Kidney (tissue), 13 donors: ENCODE measurements at regions not wholly inside any gene's neighbourhood (a gene's known extent, or its start where the extent isn't known, plus 50 kb on each side); places are given as distances from the start of the nearest gene placed in this dataset.

Source experiments
- DNase-seq, 5 donors: peaks; one replicate each; pipeline ENCODE4 v3.0.0-alpha.2; 2013 to 2020
- FAIRE-seq: peaks from 2 replicates; lab custom pipeline; 2012; peaks lifted over from hg19 to GRCh38; lab: Jason Lieb, UNC
- H3K27ac ChIP-seq, 2 donors: one replicate each; pipeline ENCODE4 v1.7.0; 2013; ENCODE audit warnings: low read depth in 2 of 2, low read length in 2 of 2, inconsistent platforms in 1 of 2
- H3K27me3 ChIP-seq: one replicate; pipeline ENCODE4 v1.7.1; 2013; ENCODE audit warnings: low read length, inconsistent platforms; ENCODE audit not compliant: control insufficient read depth, insufficient read depth
- H3K36me3 ChIP-seq, 3 donors: one replicate each; pipeline versions ENCODE4 v1.7.0 to v1.7.1; 2013; ENCODE audit warnings: low read length in 3 of 3, control low read depth in 1 of 3, inconsistent platforms in 1 of 3; ENCODE audit not compliant: insufficient read depth in 3 of 3, control insufficient read depth in 2 of 3
- H3K4me1 ChIP-seq, 3 donors: one replicate each; pipeline versions ENCODE4 v1.7.0 to v1.7.1; 2013; ENCODE audit warnings: low read length in 3 of 3, inconsistent platforms in 1 of 3, low read depth in 1 of 3; ENCODE audit not compliant: control insufficient read depth in 2 of 3, insufficient read depth in 2 of 3
- H3K4me3 ChIP-seq, 3 donors: one replicate each; pipeline versions ENCODE4 v1.7.0 to v1.8.1; 2013; ENCODE audit warnings: low read length in 3 of 3, control low read depth in 1 of 3, inconsistent platforms in 1 of 3
- H3K9ac ChIP-seq, 3 donors: one replicate each; pipeline versions ENCODE4 v1.7.0 to v1.7.1; 2013; ENCODE audit warnings: low read length in 3 of 3, control low read depth in 1 of 3, inconsistent platforms in 1 of 3
- H3K9me3 ChIP-seq, 3 donors: one replicate each; pipeline versions ENCODE4 v1.7.0 to v1.7.1; 2013; ENCODE audit warnings: low read length in 3 of 3, control low read depth in 1 of 3, inconsistent platforms in 1 of 3; ENCODE audit not compliant: control insufficient read depth in 2 of 3, insufficient read depth in 1 of 3
- CTCF ChIP-seq: IDR thresholded peaks from 3 replicates; pipeline ENCODE4 v1.5.1; 2012; ENCODE audit warnings: mild to moderate bottlenecking, moderate library complexity, borderline replicate concordance; ENCODE audit not compliant: insufficient read depth; ENCODE audit errors: extremely low read depth
- intact Hi-C: fragments of 100-400 bp; cut with DNase I; formaldehyde crosslinking; loops from one replicate; pipeline ENCODE4 v1.11.1; 2022
- donor health status: control.
- donor health status: control.
- donor health status: control.
- donor health status: control.
- donor health status: control.
- donor health status: DM: yes; HTN: yes; CAD: no.
- donor health status: Normal renal cell carcinoma (clear cell type).

DNA sequence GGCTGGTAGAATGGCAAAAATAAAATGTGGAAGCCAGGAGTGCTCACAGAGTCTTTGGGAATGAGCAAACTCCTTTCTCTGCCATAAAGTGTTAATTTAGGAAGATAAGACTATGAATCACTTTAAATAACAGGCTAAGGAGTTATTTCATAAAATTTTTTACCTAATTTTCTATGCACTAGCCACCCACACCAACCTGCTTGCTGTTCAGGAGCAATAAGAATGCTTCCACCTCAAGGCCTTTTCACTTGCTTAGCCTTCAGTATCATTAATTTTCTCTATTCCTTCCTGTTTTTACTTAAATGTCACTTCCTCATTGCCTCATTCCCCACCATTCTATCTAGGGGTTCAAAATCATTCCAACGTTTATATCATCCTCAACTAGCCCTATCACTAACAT lies 326.8 kb downstream of the CCER1 start:
- H3K27ac ChIP-seq: no peak overlapping the region
- intact Hi-C loops: no loop called here
- no peaks in the 10 kb centered on the region for H3K4me1 ChIP-seq
- H3K9me3 ChIP-seq: no peaks in the 10 kb centered on the region
- H3K36me3 ChIP-seq: no peaks in the 10 kb centered on the region
- no peak overlapping the region for H3K4me3 ChIP-seq
- H3K9ac ChIP-seq: no peak overlapping the region
- no peak for DNase-seq
- no peaks in the 10 kb centered on the region for H3K27me3 ChIP-seq
- no peak for FAIRE-seq
- no peak for TF ChIP-seq CTCF

GRCh38 chr12:90627180-90627896 lies 327.6 kb downstream of the CCER1 start:
- Histone ChIP-seq H3K36me3 (no peaks in the 10 kb centered on the region), H3K4me1 (no peaks in the 10 kb centered on the region), H3K9me3 (no peaks in the 10 kb centered on the region), H3K4me3 (no peak overlapping the region), H3K27ac (no peak overlapping the region), H3K27me3 (no peaks in the 10 kb centered on the region), H3K9ac (no peak overlapping the region)
- no peak for TF ChIP-seq CTCF
- DNase-seq: no peak
- no peak for FAIRE-seq
- intact Hi-C loops: no loop called here

- FAIRE-seq: no peak
- Histone ChIP-seq H3K4me3 (no peak overlapping the region), H3K4me1 (no peaks in the 10 kb centered on the region), H3K9me3 (no peaks in the 10 kb centered on the region), H3K27ac (no peak overlapping the region), H3K9ac (no peak overlapping the region), H3K27me3 (no peaks in the 10 kb centered on the region), H3K36me3 (no peaks in the 10 kb centered on the region)
- DNase-seq: no peak
- intact Hi-C loops: no loop called here
- no peak for TF ChIP-seq CTCF
These were observed 332.5 kb downstream of the CCER1 start for GRCh38 chr12:90622431-90622830.

- Histone ChIP-seq H3K4me3 (no peak overlapping the region), H3K4me1 (no peaks in the 10 kb centered on the region), H3K9ac (no peak overlapping the region), H3K27me3 (no peaks in the 10 kb centered on the region), H3K27ac (no peak overlapping the region), H3K36me3 (no peaks in the 10 kb centered on the region), H3K9me3 (no peaks in the 10 kb centered on the region)
- TF ChIP-seq CTCF: no peak
- no peak for DNase-seq
- FAIRE-seq: no peak
- intact Hi-C loops: no loop called here
These were observed 333.0 kb downstream of the CCER1 start for GRCh38 chr12:90621927-90622326.
